GM21576 (cell line): ENCODE measurements at regions not wholly inside any gene's neighbourhood (a gene's known extent, or its start where the extent isn't known, plus 50 kb on each side); places are given as distances from the start of the nearest gene placed in this dataset.

Source experiments
- ATAC-seq: cut with Tn5 transposase; IDR thresholded peaks from one replicate; pipeline ENCODE4 v1.9.1; 2021; ENCODE audit warnings: mild to moderate bottlenecking, moderate library complexity; ENCODE audit not compliant: unreplicated experiment

DNA sequence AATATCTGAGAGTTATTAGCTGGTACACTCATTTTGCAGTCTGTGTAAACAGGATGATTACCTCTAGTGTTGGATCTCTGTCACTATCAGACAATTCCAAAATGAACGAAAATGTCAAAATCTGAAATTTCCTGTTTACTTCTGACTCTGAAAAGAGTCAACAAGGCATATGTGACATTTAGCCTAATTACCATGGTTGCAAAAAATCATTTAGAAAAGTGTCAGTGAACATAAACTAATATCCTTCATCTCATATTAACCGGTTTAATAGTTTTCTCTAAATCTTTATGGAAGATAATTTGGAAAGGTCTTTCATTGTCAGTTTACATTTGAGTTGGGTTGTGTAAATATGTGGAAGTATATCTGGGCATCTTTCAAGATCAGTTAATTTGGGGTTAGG, 431.8 kb upstream of the HSF2 start:
- ATAC-seq, result no peak

DNA sequence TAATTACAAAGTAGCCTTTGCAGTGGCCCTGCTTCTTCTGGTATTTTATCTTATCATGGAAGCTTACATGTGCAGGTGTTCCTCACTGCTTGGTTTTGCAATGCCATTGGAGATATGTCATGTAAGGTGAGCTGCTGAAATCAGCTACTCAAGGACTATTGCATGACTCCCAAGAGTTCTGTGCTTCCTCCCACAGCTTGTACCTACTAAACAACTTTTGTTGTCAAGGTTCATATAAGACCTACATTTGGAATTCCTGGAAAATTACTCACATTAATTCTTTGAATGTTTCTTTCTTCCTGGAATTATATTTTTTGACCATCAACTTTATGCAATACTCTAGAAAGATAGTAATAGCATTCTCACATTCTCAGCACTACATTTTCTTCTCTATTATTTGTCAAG, 427.5 kb upstream of the HSF2 start:
- no peak for ATAC-seq

DNA sequence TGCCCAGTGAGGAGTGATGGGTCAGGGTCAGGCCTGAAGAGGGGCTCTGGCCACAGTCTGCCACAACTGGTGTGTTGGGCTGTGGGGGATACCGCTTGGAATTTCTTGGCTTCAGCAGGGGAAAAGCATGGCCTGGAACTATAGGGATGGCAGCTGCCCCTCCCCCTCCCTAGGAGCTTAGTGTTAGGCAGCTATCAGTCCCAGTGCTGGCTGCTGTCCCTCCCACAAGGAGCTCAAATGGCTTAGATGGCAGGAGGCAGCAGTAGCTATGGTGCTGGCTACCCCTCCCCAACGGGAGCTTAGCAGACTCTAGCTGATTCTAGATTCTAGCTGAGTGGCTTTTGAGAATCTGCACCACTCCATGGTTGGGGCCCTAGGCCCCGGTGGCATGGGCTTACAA, 414.5 kb upstream of the HSF2 start:
- no peak for ATAC-seq

DNA sequence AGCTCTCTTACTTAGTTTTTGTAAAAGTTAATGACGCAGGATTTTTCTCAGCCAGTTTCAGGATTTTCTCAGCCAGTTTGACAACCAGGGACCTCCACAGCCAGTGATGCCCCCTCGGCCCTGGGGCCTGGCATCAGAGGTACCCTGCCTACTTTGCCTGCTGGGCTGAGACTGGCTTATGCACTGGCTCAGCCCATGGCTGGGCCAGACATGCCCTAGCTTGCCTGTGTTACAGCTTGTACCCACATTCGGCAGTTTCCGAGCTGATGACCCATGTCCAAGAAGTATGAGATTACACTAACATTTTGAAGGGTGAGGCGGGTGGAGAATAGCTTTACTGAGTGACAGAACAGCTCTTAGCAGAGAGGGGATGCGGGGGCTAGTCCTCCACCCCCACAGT, 406.1 kb upstream of the HSF2 start:
- ATAC-seq, result no peak

DNA sequence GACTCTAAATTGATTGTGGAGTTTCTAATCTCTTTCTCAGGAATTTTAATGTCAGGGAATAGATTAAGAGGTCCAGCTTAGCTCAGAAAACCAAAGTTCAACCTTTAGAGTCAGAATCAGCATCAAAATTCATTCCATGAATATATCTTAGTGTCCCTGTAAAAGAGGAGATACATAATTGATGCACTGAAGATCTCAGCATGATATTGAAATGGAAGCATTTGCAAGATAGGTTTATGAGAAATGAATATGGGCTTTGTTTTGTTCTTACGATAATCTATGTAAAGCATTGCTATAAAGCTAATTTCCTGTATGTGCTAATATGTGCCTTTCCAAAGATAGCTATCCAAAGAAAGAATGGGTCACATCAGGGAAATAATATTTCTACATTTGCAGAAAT, 404.5 kb upstream of the HSF2 start:
- ATAC-seq, result no peak

DNA sequence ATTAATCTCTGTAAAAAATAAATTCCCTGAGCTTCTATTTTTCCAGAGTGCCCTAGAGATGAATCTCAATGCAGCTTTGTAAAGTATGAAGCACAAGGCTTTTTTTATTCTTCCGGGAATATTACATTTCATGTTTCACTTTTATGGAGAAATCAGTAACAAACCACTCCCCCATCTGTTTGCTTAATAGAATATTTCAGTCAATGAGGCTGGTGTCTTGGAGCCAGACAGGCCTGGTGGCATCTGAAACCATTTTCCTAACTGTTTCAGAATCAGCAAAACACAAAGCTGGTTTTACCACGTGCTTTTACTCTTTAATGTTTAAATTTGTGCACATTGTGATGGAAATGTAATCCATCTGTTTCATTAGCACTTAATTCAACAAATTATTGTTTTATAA, 400.8 kb upstream of the HSF2 start:
- ATAC-seq, result no peak

DNA sequence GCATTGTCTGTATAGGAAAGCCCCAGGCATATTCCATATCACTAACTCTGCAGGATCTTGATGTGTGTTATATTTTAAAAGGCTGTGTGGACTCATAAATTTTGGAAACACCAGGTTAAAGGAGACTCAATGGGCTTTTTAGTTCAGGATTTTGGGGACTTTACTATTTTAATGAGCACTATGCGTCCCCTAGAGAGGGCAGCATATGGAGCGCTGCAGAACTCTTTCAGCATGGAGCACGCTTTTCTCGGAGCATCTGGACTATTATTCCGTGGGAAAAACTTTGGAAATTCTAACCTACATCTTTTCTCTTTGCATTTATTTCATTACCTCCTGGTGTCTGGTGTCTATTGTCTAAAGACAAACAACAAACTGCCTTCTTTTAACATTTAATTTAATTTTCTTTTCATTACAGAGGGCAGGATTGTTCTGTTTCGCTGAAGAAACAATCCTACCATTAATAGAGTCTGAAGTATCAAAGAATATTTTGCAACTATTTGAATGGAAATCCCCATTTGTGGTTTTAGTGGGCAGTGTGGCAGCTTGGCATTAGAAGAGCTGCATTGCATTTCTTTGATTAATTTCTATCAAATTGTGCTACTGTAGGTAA, 399.9 kb upstream of the HSF2 start:
- no peak for ATAC-seq

DNA sequence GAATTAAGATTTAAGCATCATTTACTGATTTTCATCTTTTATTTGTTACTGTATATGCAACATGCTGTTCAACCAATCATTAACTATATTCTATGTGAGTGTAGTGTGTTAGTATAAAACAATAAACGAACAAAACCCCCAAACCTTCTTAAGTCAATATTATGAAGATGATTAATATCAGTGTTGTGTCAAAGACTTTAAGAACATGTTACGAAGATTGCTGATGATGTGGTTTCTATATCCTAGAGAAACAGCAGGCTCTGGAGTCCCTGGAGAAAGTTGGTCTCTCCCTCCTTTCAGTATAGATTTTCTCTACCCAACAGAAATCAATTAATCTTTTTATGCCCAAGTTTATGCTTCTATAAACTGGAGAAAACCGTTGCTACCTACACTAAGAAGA, 393.8 kb upstream of the HSF2 start:
- no peak for ATAC-seq

DNA sequence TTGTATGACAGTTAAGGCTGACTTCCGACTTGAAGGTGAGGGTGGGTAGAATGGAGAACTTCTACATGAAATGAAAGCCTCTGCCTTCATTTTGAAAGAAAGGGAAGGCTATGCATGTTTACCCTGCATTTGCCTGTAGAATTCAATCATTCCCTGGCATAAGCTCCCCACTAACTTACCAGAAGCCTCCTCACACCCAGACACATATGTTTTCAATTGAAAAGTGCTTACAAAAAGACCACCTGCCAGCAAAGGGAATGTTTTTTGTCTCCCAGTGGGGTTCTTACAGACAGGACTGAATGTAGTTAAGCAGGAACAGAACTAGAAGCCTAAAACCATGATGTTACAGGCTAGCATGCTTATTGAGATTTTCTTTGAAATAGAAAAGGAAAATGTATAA, 392.1 kb upstream of the HSF2 start:
- ATAC-seq, result no peak

DNA sequence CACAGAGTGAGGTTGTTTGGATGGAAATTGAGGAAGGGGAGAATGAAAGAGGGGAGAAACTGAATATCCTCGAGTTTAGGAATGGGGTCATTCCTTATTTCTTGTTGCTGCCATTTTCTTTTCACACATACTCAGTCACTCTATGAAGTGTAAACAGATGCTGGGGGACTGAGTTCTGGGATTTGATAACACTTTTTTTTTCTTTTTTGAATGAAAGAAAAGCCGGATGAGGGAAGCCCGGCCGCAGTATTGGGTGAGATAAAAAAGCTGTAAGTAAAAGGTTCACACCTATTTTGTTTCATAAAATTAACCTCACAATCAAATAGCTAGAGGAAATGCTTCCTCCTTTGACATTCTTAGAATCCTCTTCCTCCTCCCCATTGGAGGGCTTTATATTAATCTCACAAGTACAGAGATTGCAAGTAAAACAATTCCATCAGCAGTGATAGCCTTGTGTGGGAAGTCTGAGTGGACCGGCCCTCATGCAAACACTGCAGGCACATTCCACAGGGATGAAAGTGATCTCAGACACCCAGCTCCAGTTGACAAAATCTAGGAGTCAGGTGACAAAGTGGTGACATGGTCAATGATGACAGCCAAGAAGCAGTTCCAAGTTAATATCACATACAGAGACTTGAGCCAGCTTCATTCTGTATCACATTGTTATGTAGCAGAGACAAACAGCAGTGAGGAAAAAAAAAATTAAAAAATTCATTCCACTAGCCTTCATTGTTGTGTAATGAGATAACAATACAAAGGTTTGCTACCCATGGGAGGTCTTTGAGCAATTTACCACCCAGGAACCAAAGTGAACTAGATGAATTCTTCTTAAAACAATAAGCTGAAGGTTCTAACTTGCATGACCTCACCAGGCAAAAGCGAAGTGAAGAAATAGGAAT, 391.1 kb upstream of the HSF2 start:
- ATAC-seq, result no peak

DNA sequence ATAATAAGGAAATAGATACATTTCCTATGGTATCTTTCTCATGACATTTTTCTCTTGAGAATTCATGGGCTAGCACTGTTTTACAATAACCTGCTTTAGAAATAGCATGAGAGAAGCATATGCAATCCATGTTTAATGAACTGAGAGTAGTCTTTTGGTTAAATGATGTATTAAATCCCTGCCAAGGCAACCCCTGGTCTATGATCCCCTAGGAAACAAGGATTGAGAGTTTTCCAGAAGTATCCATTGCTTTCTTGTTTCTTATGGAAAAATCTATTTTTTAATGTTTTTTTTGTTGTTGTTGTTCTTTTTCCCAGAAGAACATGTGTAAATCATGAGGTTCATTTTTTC, 390.5 kb upstream of the HSF2 start:
- ATAC-seq, result no peak

DNA sequence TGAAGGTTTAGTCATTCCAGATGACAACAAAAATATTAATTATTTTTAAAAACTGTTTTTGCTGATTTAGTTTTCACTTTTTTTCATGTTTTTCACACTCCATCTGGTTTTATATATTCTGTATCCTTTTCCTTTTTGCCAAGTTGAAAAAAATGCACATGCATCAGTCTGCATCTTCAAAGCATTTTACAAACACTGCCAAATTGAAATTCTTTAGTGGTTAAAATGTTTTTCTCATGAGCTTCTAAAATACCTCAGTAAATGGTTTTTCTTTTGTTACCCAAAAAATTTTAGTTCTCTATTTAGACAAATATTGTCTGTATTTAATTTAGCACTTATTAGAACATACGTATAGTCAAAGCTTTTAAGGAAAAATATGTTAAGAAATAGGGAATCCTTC, 386.9 kb upstream of the HSF2 start:
- no peak for ATAC-seq

DNA sequence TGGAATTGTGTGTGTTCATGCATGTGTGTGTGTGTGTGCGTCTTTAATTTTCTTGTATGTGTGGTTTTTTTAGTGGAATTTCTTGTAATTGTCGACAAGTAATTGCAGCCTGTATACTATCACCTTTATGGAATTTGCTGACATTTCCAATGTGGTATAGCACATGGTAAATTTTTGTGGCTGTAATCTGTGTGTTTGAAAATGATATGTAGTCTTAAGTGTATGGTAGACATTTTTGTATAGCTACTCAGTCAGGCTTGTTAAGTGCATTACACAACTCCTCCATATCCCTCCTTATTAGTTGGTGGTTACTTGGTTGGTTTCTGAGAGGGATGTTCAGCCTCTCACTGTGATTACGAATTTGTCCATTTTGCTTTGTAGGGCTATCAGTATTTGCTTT, 384.5 kb upstream of the HSF2 start:
- ATAC-seq, result no peak

DNA sequence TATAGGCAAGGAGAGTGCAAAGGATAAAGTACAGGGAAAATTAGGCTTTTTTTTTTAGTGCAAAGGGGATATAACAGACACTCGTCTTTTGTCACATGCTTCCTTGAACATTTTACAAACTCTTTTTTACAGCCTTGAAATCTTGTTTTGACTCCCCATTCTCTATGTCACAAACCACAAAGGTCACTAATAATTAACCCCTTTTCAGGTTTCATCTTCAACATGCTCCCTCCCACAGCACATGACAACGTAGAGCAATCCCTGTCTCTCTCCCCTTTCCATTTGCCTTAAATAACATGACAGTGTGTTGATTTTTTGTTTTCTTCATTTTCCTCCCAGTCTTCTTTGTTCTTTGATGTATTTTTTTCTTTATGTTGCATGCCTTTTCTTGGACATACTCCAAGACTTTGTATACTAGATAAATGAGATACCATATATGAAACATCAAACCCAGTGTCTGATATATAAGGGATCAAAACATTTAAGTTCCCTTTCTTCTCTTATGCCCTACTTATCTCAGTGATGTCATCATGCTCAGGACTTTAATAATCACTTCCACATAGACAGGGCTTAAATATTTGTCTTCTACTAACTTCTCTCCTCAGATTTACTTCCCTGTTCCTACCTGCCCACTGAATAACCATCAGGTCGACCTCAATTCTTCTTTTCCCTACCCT, 378.7 kb upstream of the HSF2 start:
- peak; percentile 91 for ATAC-seq

DNA sequence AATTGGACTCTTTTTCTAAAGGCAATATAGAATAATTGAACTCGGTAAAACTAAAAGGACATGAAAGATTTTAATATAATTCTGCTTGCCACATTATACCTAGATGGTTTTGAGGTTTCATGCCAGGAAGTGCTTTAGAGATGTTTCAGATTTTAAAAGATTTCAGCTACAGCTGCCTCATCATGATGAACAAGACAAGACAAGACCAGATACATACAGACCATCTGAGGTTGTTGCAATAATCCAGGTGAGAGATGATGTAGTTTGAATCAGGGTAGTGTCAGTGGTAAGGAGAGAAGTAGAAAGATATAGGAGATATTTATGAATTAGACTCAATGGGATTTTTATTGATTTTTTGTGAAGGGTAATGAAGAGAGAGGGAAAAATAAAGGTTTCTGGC, 374.3 kb upstream of the HSF2 start:
- no peak for ATAC-seq

DNA sequence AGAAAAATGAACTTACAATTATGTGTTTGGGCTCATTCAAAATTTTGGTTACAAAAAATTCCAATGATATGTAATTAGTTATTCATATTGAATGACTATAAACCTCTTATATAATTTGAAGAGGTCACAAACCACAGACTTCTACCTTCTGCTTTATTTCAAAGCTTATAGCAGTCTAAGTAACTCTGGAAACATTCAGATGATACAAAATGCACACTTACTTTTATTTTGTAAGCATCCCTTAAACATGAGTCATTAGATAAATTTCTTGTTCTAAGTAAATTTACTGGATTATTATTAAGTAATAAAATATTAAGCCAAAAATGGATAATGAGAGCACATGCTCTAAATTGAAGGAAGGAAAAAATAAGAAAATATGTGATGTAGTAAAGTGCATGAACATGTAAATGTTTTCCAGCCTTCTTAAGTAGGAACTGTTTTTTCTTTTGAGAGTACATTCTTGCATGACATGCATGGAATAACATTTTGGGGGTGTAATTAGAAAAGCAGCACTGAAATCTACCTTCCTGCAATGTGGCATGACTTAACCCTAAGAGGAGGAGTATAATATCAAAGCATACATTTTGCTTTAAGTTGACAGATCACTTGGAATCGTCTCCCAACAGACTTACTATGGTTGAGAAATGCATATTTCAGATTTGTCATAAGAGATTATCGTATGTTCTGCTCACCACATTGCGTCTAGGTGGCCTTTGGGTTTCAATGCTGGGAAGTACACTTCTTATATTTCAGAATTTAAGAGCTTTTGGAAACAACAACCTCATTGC, 372.7 kb upstream of the HSF2 start:
- ATAC-seq, result no peak

DNA sequence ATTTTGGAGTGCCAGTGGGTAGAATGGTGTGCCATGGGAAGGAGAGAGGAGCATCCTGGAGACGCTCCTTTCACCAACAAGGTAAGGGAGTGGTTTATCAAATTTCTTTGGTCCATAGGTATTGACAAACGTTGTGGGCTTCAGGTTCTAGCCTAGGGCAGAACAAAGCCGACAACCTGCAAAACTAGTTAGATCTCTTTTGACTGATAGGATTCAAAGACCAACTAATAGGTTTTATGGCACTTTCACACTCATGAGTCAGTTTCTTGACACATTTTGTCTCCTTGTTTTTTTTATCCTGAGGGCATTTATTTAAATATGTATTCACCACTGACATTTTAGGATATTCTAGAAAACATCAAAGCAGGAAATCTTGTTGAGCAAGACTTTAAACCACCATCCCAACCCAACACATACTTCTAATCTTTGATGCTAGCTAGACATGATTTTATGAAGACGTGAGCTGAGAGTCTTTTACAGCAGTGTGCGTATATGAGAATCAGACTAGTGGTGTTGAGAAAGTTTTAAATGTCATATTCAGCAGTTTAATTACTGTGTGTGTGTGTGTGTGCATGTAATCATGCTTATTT, 370.4 kb upstream of the HSF2 start:
- no peak for ATAC-seq

DNA sequence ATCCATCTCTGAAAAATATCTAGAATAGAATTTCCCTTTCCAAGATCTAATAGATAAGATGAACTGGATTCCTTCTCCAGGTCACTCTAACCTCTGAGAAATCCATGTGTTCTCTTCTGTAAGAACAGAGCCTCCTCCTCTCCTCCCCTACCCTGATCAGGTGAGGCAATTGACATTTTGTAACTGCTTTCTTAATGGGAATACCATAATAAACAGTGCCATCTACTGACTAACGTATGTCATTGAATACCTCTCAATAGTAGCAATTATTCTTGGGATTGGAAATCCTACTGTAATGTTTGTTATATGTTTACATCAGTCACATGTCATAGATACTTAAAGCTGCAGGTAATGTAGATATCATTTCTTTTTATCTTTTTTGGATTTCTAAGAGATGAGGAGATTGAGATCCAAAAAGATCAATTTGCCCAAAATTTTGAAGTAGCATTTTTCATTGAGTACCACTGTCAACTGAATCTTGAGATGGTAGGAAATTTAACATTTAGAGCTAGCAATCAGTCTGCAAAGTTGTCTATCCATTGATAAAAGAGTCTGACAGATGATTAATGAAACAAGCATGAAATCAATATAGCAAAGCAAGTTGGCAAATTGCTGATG, 365.8 kb upstream of the HSF2 start:
- ATAC-seq, result peak; percentile 91

DNA sequence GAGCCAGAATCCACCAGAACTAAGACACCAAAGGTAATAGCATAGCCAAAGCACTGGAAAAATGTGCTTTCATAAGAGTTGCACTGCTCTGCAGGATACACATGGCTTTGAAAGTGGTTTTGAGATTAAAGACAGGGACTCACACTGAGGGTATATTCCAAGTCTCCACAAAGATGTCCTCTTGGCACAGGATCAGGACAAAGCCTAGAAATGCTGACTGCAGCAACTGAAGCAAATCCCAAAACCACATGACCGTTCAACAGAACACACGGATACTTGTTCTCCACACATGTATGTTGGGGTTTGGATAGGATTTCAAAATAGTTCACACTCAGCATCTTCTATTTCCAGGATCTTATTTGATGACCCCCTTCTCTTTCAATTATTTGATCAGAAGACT, 364.3 kb upstream of the HSF2 start:
- no peak for ATAC-seq

DNA sequence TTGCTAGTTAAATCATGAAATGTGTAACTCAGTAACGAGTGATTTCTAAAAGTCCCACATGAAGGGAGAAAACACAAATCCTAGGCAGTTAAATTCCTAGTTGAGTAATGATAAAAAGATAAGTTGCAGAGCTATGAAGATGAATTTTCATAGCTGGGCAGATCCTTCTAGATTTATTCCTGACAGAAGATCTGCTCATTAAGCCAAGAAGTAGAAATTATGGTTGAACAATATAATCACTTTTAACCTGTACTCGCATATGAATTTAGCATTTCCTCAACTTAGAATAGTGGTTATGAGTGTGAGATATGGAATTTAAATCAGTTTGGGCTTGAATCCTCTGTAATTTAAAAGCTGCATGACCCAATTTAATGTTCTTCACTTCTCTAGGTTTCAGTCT, 359.2 kb upstream of the HSF2 start:
- no peak for ATAC-seq

DNA sequence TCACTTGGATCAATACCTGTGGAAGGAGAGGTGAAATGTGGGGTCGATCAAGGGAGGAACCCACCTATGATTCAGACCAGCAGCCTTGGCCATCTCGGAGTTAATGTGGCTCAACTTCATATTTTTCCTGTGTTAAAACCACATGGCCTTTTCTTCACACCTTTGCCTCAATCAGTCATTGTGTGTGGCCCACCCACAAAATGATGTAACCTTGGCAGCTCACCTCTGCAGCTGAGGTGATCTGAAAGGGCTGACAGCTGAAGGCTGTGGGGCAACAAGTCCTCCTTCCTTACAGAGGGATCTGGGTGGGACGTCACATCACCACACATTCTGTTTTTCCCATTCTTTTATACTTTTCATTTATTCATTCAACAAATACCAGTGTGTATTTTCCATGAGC, 357.1 kb upstream of the HSF2 start:
- ATAC-seq, result no peak
